H9 (cell line): ENCODE measurements at regions not wholly inside any gene's neighbourhood (a gene's known extent, or its start where the extent isn't known, plus 50 kb on each side); places are given as distances from the start of the nearest gene placed in this dataset.

Experiments used
- DNase-seq: peaks from one replicate; pipeline ENCODE4 v3.0.0-alpha.2; 2017
- H2AFZ ChIP-seq: one replicate; pipeline ENCODE4 v1.6.1; 2013; ENCODE audit warnings: mild to moderate bottlenecking, low read length, control low read depth, moderate library complexity
- H2AK5ac ChIP-seq: 2 replicates; pipeline ENCODE4 v1.6.1; 2013; ENCODE audit warnings: low read length, control low read depth, mixed read lengths; ENCODE audit not compliant: insufficient read length
- H2BK120ac ChIP-seq: one replicate; pipeline ENCODE4 v1.6.1; 2013; ENCODE audit warnings: low read depth, mild to moderate bottlenecking, low read length, control low read depth, inconsistent platforms; ENCODE audit not compliant: poor library complexity, severe bottlenecking
- H2BK12ac ChIP-seq: 2 replicates; pipeline ENCODE4 v1.6.1; 2013; ENCODE audit warnings: low read length, control low read depth, mixed read lengths, low read depth; ENCODE audit not compliant: insufficient read length
- H2BK15ac ChIP-seq: 2 replicates; pipeline ENCODE4 v1.6.1; 2013; ENCODE audit warnings: low read depth, low read length, control low read depth
- H2BK20ac ChIP-seq: one replicate; pipeline ENCODE4 v1.6.1; 2013; ENCODE audit warnings: low read depth, mild to moderate bottlenecking, low read length, control low read depth, inconsistent platforms; ENCODE audit not compliant: poor library complexity, severe bottlenecking
- H2BK5ac ChIP-seq: 2 replicates; pipeline ENCODE4 v1.6.1; 2013; ENCODE audit warnings: low read length, control low read depth, mixed read lengths; ENCODE audit not compliant: insufficient read length
- H3K14ac ChIP-seq: 2 replicates; pipeline ENCODE4 v1.6.1; 2013; ENCODE audit warnings: low read length, control low read depth; ENCODE audit not compliant: insufficient read depth
- H3K18ac ChIP-seq: 2 replicates; pipeline ENCODE4 v1.6.1; 2013; ENCODE audit warnings: low read depth, mild to moderate bottlenecking, mixed read lengths, low read length, control low read depth; ENCODE audit not compliant: insufficient read length
- H3K23ac ChIP-seq: 2 replicates; pipeline ENCODE4 v1.6.1; 2013; ENCODE audit warnings: low read length, control low read depth, mixed read lengths, low read depth; ENCODE audit not compliant: insufficient read length
- H3K23me2 ChIP-seq: 2 replicates; pipeline ENCODE4 v1.6.1; 2013; ENCODE audit warnings: low read depth, mild to moderate bottlenecking, mixed read lengths, low read length, control low read depth; ENCODE audit not compliant: insufficient read length, poor library complexity, severe bottlenecking
- H3K27ac ChIP-seq: 2 replicates; pipeline ENCODE4 v1.5.1; 2013; ENCODE audit warnings: low read length, control low read depth, mixed read lengths, low read depth; ENCODE audit not compliant: insufficient read length
- H3K27me3 ChIP-seq: 2 replicates; pipeline ENCODE4 v1.6.1; 2013; ENCODE audit warnings: low read length, control low read depth, inconsistent platforms; ENCODE audit not compliant: insufficient read depth
- H3K4ac ChIP-seq: 2 replicates; pipeline ENCODE4 v1.6.1; 2013; ENCODE audit warnings: low read depth, mild to moderate bottlenecking, control low read depth, inconsistent platforms, low read length, moderate library complexity
- H3K4me1 ChIP-seq: 2 replicates; pipeline ENCODE4 v1.6.1; 2013; ENCODE audit warnings: low read length, control low read depth, inconsistent platforms; ENCODE audit not compliant: insufficient read depth
- H3K4me2 ChIP-seq: 2 replicates; pipeline ENCODE4 v1.6.1; 2013; ENCODE audit warnings: low read length, control low read depth, mixed read lengths; ENCODE audit not compliant: insufficient read length, insufficient read depth
- H3K56ac ChIP-seq: 2 replicates; pipeline ENCODE4 v1.6.1; 2013; ENCODE audit warnings: low read depth, mild to moderate bottlenecking, mixed read lengths, low read length, control low read depth; ENCODE audit not compliant: insufficient read length
- H3K79me1 ChIP-seq: 2 replicates; pipeline ENCODE4 v1.6.1; 2013; ENCODE audit warnings: low read depth, mild to moderate bottlenecking, moderate library complexity, low read length, control low read depth, inconsistent platforms; ENCODE audit not compliant: insufficient read depth, poor library complexity, severe bottlenecking
- H3K79me2 ChIP-seq: 2 replicates; pipeline ENCODE4 v1.6.1; 2013; ENCODE audit warnings: low read length, control low read depth, inconsistent platforms; ENCODE audit not compliant: insufficient read depth
- H3K9ac ChIP-seq: 2 replicates; pipeline ENCODE4 v1.6.1; 2013; ENCODE audit warnings: low read length, control low read depth, mixed read lengths; ENCODE audit not compliant: insufficient read length; ENCODE audit errors: extremely low read depth
- H3K9me3 ChIP-seq: one replicate; pipeline ENCODE4 v1.6.1; 2013; ENCODE audit warnings: low read depth, low read length, inconsistent platforms; ENCODE audit not compliant: control insufficient read depth
- H3T11ph ChIP-seq: one replicate; pipeline ENCODE4 v1.6.1; 2013; ENCODE audit warnings: mild to moderate bottlenecking, low read length, control low read depth, inconsistent platforms
- H4K20me1 ChIP-seq: one replicate; pipeline ENCODE4 v1.6.1; 2013; ENCODE audit not compliant: control insufficient read depth, insufficient read length, insufficient read depth
- H4K5ac ChIP-seq: 2 replicates; pipeline ENCODE4 v1.6.1; 2013; ENCODE audit warnings: low read depth, mild to moderate bottlenecking, mixed read lengths, low read length, control low read depth; ENCODE audit not compliant: insufficient read length
- H4K8ac ChIP-seq: replicated peaks from 2 replicates; pipeline ENCODE4 v1.6.1; 2013; ENCODE audit warnings: low read length, control low read depth, mixed read lengths, low read depth; ENCODE audit not compliant: insufficient read length
- H4K91ac ChIP-seq: 2 replicates; pipeline ENCODE4 v1.6.1; 2013; ENCODE audit warnings: low read depth, mild to moderate bottlenecking, moderate library complexity, mixed read lengths, low read length, control low read depth; ENCODE audit not compliant: insufficient read length
- H3K27ac Mint-ChIP-seq, 3 experiments: 2 replicates in 2 of 3; 3 replicates in 1 of 3; pipeline ENCODE4 v1.8.0; 2020 to 2021; ENCODE audit warnings: mixed read lengths in 3 of 3, mild to moderate bottlenecking in 1 of 3, moderate library complexity in 1 of 3
- H3K27me3 Mint-ChIP-seq: 2 replicates; pipeline ENCODE4 v1.8.0; 2021; ENCODE audit warnings: low read depth, mild to moderate bottlenecking, moderate library complexity, mixed read lengths
- H3K36me3 Mint-ChIP-seq, 3 experiments: 2 replicates in 2 of 3; 3 replicates in 1 of 3; pipeline ENCODE4 v1.8.0; 2020 to 2021; ENCODE audit warnings: low read depth in 3 of 3, mixed read lengths in 3 of 3; ENCODE audit not compliant: insufficient read depth in 1 of 3
- H3K4me1 Mint-ChIP-seq, 2 experiments: 2 replicates each; pipeline ENCODE4 v1.8.0; 2020; ENCODE audit warnings: mixed read lengths in 2 of 2
- H3K4me3 Mint-ChIP-seq, 2 experiments: 2 replicates in 1 of 2; 3 replicates in 1 of 2; pipeline ENCODE4 v1.8.0; 2020 to 2021; ENCODE audit warnings: mild to moderate bottlenecking in 2 of 2, mixed read lengths in 2 of 2, moderate library complexity in 1 of 2
- H3K9me3 Mint-ChIP-seq, 2 experiments: 2 replicates in 1 of 2; 3 replicates in 1 of 2; pipeline ENCODE4 v1.8.0; 2020; ENCODE audit warnings: mild to moderate bottlenecking in 2 of 2, mixed read lengths in 2 of 2, moderate library complexity in 1 of 2
- CTCF ChIP-seq: fragments of 200-600 bp; sonication (generic); conservative IDR thresholded peaks from 3 replicates; pipeline ENCODE4 v1.8.0; 2021; ENCODE audit warnings: antibody characterized with exemption, mild to moderate bottlenecking
- WGBS: extraction: QIAGEN DNeasy Blood & Tissue Kit; methylation state at CpG from one replicate; pipeline ENCODE4 v1.1.7; 2013; ENCODE audit warnings: missing lambda C conversion rate, low lambda C conversion rate, mixed read lengths; ENCODE audit not compliant: insufficient read length; ENCODE audit errors: extremely low coverage; 5-methylcytosine and 5-hydroxymethylcytosine counted together

- Histone ChIP-seq H3K56ac (no peak overlapping the region), H2BK15ac (no peak overlapping the region), H3K4me1 (no peaks in the 10 kb centered on the region), H2BK12ac (no peak overlapping the region), H4K91ac (no peak overlapping the region), H4K20me1 (no peaks in the 10 kb centered on the region), H3K27ac (no peak overlapping the region), H3K79me2 (no peaks in the 10 kb centered on the region), H2AK5ac (no peak overlapping the region), H2BK120ac (no peak overlapping the region), H3K4ac (no peak overlapping the region), H3K27me3 (no peaks in the 10 kb centered on the region; the same call in 1 of the 2 replicates), H3K79me1 (no peaks in the 10 kb centered on the region), H4K5ac (no peak overlapping the region), H2BK5ac (no peak overlapping the region), H3K18ac (no peak overlapping the region), H2BK20ac (no peak overlapping the region), H2AFZ (no peak overlapping the region), H3K14ac (no peak overlapping the region), H3T11ph (no peak overlapping the region), H3K9ac (no peak overlapping the region), H3K9me3 (no peaks in the 10 kb centered on the region), H3K23me2 (no peaks in the 10 kb centered on the region), H4K8ac (no peak overlapping the region), H3K4me2 (no peak overlapping the region), H3K23ac (no peak overlapping the region)
- no peak for TF ChIP-seq CTCF
- no peaks in the 10 kb centered on the region; a peak in 1 of 7 replicates for H3K36me3 Mint-ChIP-seq
- DNase-seq: no peak
- peaks cover 3% of the 10 kb centered on the region; the same call in 1 of the 2 replicates for H3K27me3 Mint-ChIP-seq
- WGBS: no CpG with 5 or more reads among the region's 5 CpGs
- H3K4me1 Mint-ChIP-seq: peaks cover 6 to 8% of the 10 kb centered on the region in 2 experiments
- no peaks in the 10 kb centered on the region; a peak in 1 of 5 replicates for H3K9me3 Mint-ChIP-seq
- H3K4me3 Mint-ChIP-seq: no peak overlapping the region
- no peak overlapping the region for H3K27ac Mint-ChIP-seq
Measured at GRCh38 chr13:30097089-30097488, 210.3 kb downstream of the KATNAL1 start.
